ENCODE measurements at regions not wholly inside any gene's neighbourhood (a gene's known extent, or its start where the extent isn't known, plus 50 kb on each side); places are given as distances from the start of the nearest gene placed in this dataset.
"Not testable (repeated sequence)": the region's sequence is repeated elsewhere in the genome, so short reads cannot be mapped to it uniquely, and the experiment has no call there.

DNA sequence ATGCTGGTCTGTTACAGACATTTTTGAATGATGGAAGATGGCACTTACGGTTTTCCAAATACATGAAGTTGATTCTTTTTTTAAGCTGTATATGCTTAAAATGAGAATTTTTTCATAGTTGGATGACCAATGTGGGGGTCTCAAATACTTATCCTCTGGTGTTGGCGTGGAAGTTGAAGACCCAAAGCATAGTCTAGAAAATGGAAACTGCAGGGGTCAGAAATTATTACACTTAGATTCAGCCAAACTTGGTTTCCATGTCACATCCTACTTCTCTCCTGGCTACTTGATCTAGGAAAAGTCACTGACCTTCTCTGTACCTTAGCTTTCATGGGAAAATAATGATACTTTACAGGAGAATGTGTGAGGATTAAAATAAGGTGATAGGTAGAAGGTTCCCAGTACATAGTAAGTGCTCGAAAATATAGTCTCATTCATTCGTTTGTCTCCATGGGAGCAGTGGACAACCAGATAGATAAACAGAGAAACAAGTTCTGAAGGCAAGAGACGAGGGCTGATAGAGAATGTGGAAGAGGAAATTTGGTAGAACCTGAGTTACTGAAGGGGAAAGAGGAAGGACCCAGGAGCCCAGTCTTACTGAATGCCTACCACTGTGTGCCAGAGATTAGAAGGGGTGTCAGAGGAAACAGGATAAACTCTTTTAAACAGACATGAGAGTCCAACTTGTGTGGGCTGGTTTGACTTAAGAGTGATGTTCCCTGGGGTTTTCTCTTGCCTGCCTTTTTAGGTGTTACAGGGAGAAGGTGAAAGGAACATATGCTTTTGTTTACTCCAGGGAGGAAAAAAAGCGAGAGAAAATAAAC lies 560.3 kb upstream of the KLF4 start:
- ATAC-seq: no peak

DNA sequence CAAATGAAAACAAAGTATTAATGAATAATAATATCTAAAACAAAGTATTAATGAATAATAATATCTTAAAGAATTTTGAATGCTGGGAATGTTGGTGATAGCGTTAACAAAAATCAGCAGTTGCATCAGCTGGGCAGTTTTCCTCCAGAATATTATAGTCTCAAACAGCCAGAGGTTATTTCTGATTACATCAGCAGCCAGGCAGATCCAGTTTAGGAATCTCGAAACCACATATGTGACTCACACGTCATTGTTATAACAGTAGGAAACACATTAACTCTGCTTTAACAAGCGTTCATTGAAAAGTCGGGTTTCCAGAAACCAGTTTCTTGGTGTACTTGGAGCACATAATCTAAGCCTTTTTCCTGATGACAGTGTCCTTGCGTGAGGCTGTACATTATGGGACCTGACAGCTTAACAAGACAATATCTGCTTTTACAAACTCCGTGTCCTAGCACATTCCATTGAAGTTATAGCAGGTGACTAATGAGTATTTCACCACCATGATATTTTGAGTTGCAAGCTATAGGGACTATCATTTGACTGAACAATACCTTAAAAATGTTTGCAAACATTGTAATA lies 559.5 kb upstream of the KLF4 start:
- no peak for ATAC-seq

DNA sequence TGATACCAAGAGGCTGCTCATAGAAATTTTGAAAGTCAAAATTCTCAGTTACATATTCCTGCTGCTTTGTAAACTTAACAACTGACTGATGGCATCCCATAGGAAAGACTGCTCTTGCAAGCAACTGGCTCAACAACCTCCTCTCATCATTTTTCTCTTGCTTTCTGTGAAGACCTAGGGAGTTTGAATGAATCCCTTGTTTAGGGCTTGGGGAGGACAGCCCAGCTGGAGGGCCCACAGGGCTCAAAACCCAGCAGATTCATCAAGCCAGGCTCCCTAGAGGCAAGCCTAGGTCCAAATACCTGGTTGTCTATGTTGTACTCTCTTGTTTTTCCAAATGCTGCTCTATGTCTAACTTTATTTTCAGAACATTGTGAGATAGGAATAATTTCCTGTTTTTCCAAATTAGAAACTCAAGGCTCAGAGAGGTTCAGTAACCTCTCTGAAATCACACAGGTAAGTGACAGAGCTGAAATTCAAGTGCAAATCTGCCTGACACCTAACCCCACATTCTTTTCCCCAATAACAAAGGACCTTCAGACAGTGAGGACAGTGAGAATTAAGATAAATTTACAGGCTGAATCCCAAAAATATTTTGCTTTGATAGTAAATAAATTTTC lies 558.9 kb upstream of the KLF4 start:
- ATAC-seq: no peak

DNA sequence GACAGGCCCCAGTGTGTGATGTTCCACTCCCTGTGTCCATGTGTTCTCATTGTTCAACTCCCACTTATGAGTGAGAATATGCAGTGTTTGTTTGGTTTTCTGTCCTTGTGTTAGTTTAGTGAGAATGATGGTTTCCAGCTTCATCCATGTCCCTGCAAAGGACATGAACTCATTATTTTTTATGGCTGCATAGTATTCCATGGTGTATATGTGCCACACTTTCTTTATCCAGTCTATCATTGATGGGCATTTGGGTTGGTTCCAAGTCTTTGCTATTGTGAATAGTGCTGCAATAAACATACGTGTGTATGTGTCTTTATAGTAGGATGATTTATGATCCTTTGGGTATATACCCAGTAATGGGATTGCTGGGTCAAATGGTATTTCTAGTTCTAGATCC lies 558.2 kb upstream of the KLF4 start:
- not testable (repeated sequence) for ATAC-seq

DNA sequence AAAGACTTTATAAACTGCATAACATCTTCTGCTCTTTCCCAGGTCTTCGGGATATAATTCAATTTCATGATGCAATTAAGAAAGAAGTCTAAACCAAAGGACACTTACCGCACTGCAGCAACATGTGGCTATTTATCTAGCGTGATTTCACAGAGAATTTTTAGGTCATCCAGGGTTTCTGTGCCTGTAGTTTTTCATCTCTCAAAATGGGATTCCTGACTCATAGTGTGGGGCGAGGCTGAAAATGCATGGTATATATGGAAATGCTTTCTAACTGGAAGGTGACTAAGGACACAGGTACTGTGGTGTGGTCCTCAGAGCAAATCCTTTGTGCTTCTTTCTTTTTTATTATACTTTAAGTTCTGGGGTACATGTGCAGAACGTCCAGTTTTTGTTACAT lies 557.7 kb upstream of the KLF4 start:
- no peak for ATAC-seq

DNA sequence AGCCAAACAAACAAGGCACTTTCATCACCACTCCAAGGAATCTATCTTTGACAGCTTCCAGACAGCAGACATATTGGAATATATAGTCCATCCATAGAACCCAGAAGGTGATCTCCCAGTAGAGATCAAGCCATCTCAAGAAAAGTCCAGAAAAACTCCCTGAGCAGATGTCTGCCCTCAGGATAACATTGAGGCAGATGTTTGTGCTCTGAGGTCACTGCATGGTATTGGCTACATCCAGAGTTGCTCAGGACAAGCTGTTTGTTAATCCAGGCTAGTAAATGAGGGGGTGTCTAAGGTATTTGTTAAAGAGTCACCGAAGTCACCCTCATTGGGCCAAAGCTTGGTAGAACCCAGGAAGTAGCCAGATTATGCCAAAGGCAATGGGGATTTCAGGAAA lies 556.3 kb upstream of the KLF4 start:
- ATAC-seq: no peak

DNA sequence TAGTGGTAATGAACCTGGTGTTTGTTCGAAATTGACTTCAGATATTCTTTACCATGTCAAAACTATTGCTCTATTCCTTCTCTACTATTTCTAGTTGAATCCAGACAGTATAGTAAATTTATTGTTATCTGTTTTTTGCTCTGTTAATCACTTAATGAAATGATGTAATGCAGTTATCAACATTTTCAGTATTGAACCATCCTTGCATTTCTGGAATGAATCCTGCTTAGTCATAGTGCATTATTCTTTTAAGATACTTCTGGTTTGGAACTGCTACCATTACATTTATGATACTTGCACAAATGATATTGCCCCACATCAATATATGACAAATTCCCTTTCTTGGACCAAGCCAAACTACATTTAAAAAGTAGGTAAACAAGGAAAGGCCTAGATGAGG lies 554.0 kb upstream of the KLF4 start:
- ATAC-seq: no peak

DNA sequence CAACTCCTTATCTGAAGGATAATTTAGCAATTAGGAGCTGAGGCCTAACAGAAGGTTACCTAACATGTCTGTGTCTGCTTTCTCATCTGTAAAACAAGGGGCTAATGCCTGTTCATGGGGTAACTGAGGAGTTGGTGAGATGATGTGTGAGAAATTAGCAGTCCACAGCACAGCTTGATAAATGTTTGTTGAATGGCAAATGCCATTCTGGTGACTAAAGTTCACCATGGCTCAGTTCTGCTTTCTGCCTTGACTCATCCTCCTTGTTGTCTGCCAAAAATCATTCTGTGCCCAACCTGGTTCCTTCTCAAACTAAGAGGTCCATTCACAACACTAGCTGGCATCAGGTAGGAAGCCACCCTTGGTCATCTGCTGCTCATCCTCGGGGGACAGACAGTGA lies 552.0 kb upstream of the KLF4 start:
- ATAC-seq: no peak

DNA sequence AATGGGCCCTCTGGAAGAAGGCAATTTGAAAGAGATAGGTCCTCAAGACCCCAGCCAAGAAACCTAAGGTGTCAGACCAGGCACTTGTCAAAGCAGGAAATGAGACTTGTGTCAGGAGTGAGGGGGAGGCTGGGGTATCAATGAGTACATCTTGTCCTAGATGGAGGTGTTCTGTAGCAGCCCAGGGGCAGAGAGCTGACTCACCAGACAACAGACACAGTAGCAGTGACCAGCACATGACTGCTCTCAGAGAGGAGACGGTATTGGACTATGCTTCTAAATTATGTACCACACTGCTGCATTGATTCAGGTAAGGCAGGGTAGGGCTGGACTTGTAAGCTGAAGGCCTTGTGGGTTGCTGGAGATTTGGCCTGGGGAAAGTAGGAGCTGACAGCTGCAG lies 551.2 kb upstream of the KLF4 start:
- ATAC-seq: no peak

DNA sequence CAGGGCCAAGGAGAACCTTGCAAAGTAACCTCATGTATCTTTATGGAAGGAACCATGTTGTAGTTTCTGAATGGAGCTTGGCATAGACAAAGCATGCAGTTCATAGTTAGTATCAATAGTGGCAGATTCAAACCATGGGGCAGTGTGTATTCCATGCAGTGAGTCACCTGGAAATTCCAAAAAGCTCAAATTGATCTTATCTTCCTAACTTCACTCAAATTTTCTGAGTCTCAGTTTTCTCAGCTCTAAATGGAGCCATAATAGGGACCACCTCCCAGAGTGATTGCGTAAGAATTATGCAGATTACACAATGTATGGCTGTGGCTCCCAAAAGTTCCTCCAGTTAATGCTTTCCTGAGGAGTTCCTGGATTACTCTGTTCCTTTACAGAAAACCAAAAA lies 549.9 kb upstream of the KLF4 start:
- no peak for ATAC-seq

DNA sequence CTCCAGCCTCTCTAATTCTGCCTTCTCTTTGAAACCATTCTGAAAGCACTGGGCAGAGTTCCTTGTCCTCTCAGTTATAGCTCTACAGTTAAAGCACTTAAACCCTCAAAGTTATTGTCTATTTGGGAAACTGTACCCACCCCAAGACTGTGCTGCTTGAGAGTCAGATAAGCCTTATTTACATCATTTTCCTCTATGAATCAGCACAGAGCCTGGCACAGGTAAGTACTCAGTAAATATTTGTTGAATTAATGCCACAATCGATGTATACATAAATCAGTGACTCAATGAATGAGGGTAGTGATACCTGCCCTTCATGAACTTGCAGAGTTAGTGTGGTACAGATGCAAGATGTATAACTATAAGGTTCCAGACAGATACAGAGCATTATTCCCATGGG lies 549.4 kb upstream of the KLF4 start:
- no peak for ATAC-seq

DNA sequence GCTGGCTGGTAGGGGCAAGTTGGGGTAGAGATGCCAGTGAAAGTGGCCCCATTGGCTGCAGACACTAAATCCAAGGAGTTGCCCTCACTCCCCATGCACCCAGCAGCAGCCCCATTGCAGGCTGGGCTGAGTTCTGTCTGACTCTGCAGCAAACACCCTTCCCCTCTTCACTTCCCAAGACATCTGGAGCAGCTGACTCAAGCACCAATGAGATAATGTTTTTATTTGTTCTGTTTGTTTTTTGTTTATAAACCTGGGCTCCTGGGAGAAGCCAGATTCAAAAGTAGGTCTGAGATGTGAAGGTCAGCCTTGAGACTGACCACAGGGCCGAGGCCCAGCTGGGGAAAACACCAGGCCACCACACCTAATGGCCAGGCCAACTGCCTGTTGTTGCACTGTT lies 545.9 kb upstream of the KLF4 start:
- ATAC-seq: no peak

DNA sequence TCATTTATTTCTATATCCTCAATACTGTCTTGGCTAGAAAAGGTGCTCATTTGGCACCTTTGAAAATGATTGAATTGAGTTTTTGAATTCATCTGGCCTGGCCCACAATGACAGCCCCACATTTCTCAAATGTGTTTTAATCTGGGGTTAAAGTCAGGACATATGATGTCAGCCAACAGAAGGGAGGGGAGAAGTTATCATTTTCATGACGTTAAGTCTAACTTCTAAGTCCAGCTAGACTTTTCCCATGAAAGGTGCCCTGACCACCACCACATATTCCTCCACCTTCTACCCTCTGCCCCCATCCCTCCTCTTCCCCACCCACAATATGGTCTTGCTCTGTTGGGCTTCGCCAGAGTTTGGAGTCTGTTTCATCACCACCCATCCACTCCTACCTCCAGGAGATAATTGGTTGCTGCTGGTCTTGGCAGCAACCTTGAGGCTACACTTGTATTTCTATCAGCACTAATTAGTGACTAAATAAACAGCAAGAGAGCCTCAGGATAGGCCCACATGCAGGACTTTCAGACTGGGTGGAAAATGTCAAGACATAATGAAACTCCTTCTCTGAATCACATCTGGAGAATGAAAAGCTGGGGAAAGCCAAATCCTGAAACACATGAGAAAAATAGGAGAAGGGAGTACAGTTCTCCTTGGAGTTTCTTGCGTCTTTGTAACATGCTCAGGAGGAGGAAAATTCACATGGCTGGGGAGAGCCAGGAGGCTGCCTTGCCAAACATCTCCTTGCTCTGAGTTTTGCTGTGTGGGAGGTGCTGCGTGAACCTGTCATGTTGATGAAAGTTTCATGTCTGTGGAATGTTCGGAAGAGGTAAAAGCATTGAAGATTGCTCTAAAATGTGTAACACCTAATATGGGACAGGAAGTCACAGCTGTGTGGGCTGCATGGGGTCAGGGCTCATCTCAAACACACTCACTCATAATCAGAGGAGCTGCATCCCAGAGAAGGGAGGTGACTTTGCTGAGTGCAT lies 544.7 kb upstream of the KLF4 start:
- no peak for ATAC-seq

DNA sequence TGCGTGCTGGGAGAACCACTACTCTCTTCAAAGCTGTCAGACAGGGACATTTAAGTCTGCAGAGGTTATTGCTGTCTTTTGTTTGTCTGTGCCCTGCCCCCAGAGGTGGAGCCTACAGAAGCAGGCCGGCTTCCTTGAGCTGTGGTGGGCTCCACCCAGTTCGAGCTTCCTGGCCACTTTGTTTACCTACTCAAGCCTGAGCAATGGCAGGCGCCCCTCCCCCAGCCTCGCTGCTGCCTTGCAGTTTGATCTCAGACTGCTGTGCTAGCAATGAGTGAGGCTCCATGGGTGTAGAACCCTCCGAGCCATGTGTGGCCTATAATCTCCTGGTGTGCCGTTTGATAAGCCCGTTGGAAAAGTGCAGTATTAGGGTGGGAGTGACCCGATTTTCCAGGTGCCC lies 542.5 kb upstream of the KLF4 start:
- ATAC-seq: not testable (repeated sequence)

DNA sequence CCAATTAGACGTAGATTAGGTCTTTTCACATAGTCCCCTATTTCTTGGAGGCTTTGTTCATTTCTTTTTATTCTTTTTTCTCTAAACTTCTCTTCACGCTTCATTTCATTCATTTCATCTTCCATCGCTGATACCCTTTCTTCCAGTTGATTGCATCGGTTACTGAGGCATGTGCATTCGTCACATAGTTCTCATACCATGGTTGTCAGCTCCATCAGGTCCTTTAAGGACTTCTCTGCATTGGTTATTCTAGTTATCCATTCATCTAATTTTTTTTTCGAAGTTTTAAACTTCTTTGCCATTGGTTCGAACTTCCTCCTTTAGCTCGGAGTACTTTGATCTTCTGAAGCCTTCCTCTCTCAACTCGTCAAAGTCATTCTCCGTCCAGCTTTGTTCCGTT lies 541.7 kb upstream of the KLF4 start:
- not testable (repeated sequence) for ATAC-seq

DNA sequence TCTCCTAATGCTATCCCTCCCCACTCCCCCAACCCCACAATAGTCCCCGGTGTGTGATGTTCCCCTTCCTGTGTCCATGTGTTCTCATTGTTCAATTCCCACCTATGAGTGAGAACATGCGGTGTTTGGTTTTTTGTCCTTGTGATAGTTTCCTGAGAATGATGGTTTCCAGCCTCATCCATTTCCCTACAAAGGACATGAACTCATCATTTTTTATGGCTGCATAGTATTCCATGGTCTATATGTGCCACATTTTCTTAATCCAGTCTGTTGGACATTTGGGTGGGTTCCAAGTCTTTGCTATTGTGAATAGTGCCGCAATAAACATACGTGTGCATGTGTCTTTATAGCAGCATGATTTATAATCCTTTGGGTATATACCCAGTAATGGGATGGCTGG lies 537.1 kb upstream of the KLF4 start:
- not testable (repeated sequence) for ATAC-seq

DNA sequence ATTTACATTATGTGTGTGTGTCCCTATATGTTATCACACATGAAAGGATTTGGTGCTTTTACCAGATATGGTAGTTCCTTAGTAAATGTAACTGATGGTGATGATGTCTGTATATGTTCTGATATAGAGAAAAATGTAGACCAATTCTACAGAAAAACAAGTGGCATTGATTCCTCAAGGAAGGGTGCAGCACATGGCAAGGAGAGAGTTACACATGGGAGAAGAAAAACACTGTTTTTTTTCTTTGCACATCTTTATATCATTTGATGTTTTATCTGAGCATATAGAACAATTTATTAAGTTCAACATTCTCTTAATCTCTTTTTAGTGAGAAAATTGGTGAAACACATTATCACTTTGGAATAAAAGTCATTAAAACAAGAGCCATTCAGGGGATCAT lies 535.0 kb upstream of the KLF4 start:
- no peak for ATAC-seq

DNA sequence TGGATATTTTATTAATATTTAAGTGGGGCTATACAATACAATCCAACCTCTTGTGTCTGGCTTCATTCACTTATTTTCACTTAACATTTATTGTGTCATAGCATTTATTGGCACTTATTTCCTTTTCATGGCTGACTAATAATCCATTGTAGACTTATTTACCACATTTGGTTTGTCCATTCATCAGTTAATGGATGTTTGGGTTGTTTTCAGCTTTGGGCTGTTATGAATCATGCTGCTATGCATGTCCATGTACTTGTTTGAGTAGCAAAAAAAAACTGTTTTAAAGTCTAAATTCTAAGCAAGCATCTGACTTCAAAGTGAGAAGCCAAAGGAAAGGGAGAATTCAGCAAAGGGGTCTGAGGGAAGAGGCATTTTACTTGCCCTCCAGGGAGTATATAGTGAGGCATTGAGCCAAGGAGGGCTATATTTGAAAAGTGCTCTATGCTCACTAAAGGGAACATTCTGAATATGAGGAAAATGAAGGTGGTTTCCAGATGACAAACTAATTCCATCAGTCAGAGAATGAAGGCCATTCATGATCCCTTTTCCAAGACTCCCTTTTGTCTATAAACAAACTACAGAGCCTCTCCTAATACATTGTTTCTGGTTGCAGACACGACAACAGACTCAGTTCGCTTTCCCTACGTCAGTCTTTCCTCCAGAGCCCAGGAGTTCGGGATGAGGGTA lies 532.8 kb upstream of the KLF4 start:
- no peak for ATAC-seq

DNA sequence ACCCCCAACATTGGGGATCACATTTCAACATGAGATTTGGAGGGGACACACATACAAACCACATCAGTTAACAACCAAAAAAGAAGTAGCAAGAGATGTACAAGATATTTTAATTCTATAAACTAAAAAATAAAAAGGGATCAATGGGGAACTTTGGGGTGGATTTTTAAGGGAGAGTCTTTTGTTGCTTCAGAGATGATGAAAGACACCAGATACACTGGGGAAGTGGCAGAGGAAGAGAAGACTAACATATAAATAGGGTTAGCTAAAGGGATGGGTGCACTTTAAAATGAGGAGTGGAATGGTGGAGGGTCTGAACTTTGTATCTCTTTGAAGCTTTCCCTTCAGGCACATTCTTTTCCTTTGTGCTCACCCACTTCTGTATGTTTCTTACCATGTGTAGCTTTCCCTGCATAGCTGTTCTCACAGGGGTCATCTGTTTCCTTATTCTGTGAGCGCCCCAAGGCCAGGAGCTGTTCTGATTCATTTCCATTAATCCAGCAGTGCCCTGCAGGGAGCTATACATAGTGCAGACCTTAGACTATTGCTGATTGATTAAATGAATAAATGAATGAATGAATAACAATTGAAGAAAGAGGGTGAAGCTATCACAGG lies 531.6 kb upstream of the KLF4 start:
- ATAC-seq: no peak

DNA sequence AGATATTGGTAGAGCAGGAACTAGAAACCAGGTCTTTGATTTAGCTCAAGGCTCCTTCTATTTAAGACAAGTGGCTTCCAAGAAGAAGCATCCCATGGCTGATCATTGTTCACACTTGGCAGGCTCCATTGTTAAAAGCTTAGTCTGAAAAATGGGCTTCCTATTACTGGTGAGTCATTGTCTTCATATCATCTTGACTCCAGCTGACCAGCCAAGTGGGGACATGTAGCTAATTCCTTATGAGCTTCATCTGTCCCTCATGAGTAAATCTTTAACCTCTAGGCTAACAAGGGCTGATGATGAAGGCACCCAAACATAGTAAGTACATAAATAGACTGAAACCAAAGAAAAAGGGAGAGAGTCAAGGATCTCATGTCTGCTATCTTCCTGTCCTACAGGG lies 530.3 kb upstream of the KLF4 start:
- ATAC-seq: no peak

DNA sequence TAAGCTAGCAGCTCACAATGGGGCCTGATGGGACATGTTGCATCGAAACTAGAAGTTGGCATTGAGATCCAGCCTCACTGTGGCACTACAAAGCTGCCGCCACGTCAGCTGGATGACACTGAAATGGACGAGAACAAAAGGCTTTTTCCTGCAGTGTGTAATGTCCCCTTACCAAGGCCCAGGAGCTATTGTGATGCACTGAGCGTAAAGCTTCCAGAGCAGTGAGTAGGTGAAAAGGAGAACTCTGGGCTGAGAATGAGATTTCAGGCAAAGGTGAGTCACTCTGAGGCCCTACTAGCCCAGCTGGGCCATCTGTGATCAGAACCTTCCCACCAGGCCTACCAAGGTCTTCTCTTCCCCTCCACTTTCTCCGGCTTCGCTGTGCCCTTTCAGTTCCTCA lies 528.1 kb upstream of the KLF4 start:
- no peak for ATAC-seq

DNA sequence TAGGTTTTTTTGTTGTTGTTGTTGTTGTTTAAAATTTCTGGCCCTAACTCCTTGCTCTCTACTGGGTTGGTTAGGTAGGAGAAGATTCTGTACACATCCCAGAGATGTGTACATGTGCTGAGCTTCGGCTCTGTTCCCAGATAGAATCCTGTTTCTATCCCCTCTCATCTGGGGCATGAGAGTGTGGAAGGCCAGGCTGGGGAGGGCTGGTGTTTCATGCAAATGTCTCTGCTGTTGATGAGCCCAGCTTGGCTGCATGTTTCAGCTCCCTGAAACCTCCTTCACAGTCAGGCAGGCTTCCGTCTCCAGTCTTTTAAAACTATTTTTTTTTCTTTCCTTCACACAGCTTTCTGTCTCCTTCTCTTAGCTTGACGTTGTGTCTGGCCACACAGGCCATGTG lies 526.9 kb upstream of the KLF4 start:
- ATAC-seq: no peak

Data from activated CD4-positive, CD25-positive, alpha-beta regulatory T cell treated with anti-CD3 and anti-CD28 coated beads, Interleukin-2, amount 50 U/mL, for 24 hours (primary cell).